ENCODE measurements at regions not wholly inside any gene's neighbourhood (a gene's known extent, or its start where the extent isn't known, plus 50 kb on each side); places are given as distances from the start of the nearest gene placed in this dataset.

DNA sequence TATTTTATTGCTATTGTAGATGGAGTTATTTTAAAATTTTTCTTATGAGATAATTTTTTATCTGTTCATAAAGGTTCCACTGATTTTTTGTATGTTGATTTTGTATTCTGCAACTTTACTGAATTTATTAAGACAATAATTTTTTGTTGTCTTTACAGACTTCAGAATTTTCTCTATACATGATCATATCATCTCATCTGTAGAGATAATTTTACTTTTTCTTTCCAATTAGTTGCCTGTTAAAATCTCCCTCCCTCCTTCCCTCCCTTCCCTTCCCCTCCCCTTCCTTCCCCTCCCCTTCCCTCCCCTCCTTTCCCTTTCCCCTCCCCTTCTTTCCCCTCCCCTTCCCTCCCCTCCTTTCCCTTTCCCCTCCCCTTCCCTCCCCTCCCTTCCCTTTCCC is 378.1 kb downstream of the SOCS6 start:
- DNase-seq (ENCODE audit: low read depth): no peak
- H3K4me3 ChIP-seq (ENCODE audit: low read depth, low read length): no peak overlapping the region
- no peak for TF ChIP-seq CTCF (IDR thresholded peaks at IDR 0.05; ENCODE audit: control insufficient read depth, extremely low read depth, insufficient read depth)

GRCh38 chr18:70663141-70663540 is 374.3 kb downstream of the SOCS6 start:
- no peak for TF ChIP-seq CTCF (IDR thresholded peaks at IDR 0.05; ENCODE audit: control insufficient read depth, extremely low read depth, insufficient read depth)
- no peak for DNase-seq (ENCODE audit: low read depth)
- H3K4me3 ChIP-seq (ENCODE audit: low read depth, low read length): no peak overlapping the region

DNA sequence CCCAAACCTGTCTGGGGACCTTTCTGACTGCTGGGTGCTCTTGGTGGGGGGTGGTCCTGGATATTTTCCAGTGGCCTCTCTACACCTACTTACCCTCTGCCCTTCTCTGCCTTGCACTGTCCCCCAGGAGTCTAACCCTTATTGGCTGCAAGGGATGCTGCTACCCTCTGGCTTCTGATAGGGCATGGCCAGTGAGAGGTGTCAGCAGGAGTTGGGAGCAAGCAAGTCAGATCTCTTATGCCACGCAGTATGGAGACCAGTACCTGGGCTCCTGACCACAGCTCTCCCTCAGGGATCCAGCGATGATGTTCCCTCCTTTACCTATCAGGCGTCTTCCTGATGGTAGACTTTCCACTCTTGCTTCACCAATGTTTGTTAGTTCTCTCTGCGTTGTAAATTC is 373.7 kb downstream of the SOCS6 start:
- no peak overlapping the region for H3K4me3 ChIP-seq (ENCODE audit: low read depth, low read length)
- TF ChIP-seq CTCF (IDR thresholded peaks at IDR 0.05; ENCODE audit: control insufficient read depth, extremely low read depth, insufficient read depth): no peak
- no peak for DNase-seq (ENCODE audit: low read depth)

DNA sequence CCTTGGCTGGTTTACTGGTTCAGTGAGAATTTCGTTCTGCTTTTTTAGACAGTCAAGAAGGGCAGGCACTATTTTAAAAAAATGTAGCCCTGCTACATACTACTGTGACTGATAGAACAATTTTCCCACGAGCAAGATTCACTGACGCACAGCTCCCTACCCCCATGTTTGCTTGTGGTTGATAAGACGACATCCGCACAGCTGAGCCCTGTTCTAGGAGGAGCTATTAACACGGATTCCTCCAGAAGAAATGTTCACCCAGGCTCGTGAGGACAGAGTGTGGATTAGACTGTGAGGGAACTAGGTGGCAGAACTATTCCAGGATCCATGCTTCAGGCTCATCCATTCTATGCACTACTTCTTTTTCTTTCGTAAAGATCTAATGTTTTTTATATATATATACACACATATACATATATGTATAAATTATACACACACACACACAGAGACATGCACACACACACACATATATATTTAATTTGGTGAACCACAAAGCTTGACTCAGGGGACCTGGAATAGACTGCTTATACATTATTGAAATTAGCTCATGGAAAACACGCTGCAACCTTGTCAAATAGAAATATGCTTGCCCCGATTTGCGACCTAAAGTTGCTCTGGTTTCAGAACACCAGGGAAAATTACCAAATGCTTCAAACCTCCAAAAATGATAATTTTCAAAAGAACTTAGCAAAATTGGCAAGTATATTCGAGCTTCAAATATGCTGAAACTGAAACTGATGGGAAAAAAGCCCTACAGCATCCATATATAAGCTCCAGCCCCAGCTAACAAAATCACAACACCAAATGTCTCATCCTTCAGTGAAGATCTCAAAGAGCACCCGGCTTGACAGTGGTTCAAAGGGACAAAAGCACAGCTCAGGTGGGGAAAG is 370.4 kb downstream of the SOCS6 start:
- TF ChIP-seq CTCF (IDR thresholded peaks at IDR 0.05; ENCODE audit: control insufficient read depth, extremely low read depth, insufficient read depth): no peak
- H3K4me3 ChIP-seq (ENCODE audit: low read depth, low read length): no peak overlapping the region
- DNase-seq (ENCODE audit: low read depth): no peak

DNA sequence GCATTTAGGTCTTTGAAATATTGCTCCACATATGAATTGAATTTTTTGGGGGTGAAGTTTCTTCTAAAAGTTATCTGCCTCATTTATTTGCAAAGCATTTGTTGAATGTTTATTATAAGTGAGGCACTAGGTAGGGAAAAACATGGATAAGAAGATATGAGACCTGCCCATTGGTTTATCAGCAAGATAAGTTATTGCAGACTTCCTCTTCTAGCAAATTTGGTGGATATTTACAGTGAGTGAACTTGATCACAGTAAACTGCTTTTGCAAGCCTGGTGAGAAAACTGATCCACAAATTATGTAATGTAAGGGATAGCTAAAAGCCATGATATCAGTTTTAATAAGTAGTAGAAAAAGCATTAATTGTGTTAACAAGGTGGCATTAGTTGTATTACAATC is 364.8 kb downstream of the SOCS6 start:
- TF ChIP-seq CTCF (IDR thresholded peaks at IDR 0.05; ENCODE audit: control insufficient read depth, extremely low read depth, insufficient read depth): no peak
- H3K4me3 ChIP-seq (ENCODE audit: low read depth, low read length): no peak overlapping the region

GRCh38 chr18:70650878-70651277 is 362.0 kb downstream of the SOCS6 start:
- H3K4me3 ChIP-seq (ENCODE audit: low read depth, low read length): no peak overlapping the region
- DNase-seq (ENCODE audit: low read depth): no peak
- no peak for TF ChIP-seq CTCF (IDR thresholded peaks at IDR 0.05; ENCODE audit: control insufficient read depth, extremely low read depth, insufficient read depth)

More for the DNA sequence above, 364.8 kb downstream of the SOCS6 start:
- DNase-seq (ENCODE audit: low read depth): no peak

DNA sequence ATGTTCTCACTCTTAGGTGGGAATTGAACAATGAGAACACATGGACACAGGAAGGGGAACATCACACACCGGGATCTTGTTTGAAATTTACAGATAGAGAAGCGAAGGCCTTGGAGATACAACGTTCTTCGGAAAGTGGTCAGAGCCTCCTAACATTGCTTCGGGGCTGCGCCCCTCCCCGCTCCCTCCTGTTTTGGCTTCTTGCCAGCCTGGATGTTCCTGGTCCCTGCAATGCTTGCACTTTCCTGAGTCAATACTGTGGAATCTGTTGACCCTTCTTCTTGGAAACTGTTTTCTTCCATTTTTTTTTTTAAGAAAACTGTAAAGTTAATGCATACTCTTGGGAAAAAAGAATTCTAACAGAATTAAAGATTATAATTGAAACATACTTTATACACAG is 360.8 kb downstream of the SOCS6 start:
- DNase-seq (ENCODE audit: low read depth): no peak
- no peak overlapping the region for H3K4me3 ChIP-seq (ENCODE audit: low read depth, low read length)
- no peak for TF ChIP-seq CTCF (IDR thresholded peaks at IDR 0.05; ENCODE audit: control insufficient read depth, extremely low read depth, insufficient read depth)
